Adrenal gland (tissue), 5 donors: ENCODE measurements at regions not wholly inside any gene's neighbourhood (a gene's known extent, or its start where the extent isn't known, plus 50 kb on each side); places are given as distances from the start of the nearest gene placed in this dataset.
"Not testable (repeated sequence)": the region's sequence is repeated elsewhere in the genome, so short reads cannot be mapped to it uniquely, and the experiment has no call there.

Experiments
- POLR2A ChIP-seq, 2 donors: fragments of 450-650 bp; IDR thresholded peaks; one replicate each; pipeline ENCODE4 v1.6.1; 2017; ENCODE audit warnings: antibody characterized with exemption in 2 of 2, mild to moderate bottlenecking in 2 of 2, moderate library complexity in 1 of 2
- TF ChIP-seq, protein P1 (sequence below), 6 experiments: fragments of 450-650 bp in 4 of 6; fragments of 200-600 bp in 2 of 6; sonication (generic) in 1 of 6; IDR thresholded peaks; 1 replicate in 5 of 6; 2 replicates in 1 of 6; pipeline versions ENCODE4 v1.5.1 to v1.8.0; 2016 to 2021; ENCODE audit warnings: antibody characterized with exemption in 6 of 6, mild to moderate bottlenecking in 2 of 6, moderate library complexity in 1 of 6
- donor health status: DM: no; HTN: no; CAD: no.

DNA sequence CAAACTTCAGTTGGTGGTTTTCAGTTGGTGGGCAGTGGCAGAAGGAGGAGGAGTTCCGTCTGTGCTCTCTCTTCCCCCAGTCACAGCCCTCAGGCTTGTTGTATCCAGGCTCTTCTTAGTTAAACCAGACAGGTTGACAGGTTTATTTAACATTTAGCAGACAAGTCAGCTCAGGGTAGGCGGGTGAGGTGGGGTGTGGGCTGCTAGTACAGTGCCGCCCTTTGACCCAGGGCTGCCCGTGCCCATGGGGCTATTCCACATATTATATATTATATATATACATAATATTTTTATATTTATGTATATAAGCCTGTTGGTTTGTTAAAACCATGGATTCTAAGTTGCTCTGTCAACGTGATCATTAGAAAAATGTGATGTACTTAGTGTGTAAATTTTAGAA lies 1740.6 kb upstream of the DEFB115 start:
- TF ChIP-seq, protein P1, sequence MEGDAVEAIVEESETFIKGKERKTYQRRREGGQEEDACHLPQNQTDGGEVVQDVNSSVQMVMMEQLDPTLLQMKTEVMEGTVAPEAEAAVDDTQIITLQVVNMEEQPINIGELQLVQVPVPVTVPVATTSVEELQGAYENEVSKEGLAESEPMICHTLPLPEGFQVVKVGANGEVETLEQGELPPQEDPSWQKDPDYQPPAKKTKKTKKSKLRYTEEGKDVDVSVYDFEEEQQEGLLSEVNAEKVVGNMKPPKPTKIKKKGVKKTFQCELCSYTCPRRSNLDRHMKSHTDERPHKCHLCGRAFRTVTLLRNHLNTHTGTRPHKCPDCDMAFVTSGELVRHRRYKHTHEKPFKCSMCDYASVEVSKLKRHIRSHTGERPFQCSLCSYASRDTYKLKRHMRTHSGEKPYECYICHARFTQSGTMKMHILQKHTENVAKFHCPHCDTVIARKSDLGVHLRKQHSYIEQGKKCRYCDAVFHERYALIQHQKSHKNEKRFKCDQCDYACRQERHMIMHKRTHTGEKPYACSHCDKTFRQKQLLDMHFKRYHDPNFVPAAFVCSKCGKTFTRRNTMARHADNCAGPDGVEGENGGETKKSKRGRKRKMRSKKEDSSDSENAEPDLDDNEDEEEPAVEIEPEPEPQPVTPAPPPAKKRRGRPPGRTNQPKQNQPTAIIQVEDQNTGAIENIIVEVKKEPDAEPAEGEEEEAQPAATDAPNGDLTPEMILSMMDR (IDR thresholded peaks at IDR 0.05): not testable (repeated sequence)
- not testable (repeated sequence) for TF ChIP-seq POLR2A (IDR thresholded peaks at IDR 0.05)
